MCF 10A (cell line): ENCODE measurements at regions not wholly inside any gene's neighbourhood (a gene's known extent, or its start where the extent isn't known, plus 50 kb on each side); places are given as distances from the start of the nearest gene placed in this dataset.
A peak's percentile ranks its signal among the peaks of the same experiment; 100 is the strongest.
"Not testable (repeated sequence)": the region's sequence is repeated elsewhere in the genome, so short reads cannot be mapped to it uniquely, and the experiment has no call there.

ENCODE experiments used
- BruUV-seq: library from RNA; stranded (reverse); fragments of 400-500 nt; replicated peaks from 2 replicates; lab custom pipeline; 2021; lab: Mats Ljungman, UMichigan
- CTCF ChIA-PET: fragments of 300-600 bp; sonication (Branson Sonifier 250); formaldehyde crosslinking; extraction: SDS; loops from one replicate; lab custom pipeline; 2021; ENCODE audit warnings: antibody characterized with exemption, inconsistent platforms; lab: Yijun Ruan, JAX
- POLR2A ChIA-PET: fragments of 300-600, 350-650 bp; sonication (Branson Sonifier 250); formaldehyde crosslinking; extraction: SDS; loops from one replicate; lab custom pipeline; 2020; ENCODE audit warnings: antibody characterized with exemption, inconsistent platforms; lab: Yijun Ruan, JAX
- DNase-seq: peaks from one replicate; pipeline ENCODE4 v3.0.0-alpha.2; 2018; ENCODE audit not compliant: unreplicated experiment
- H3K27ac Mint-ChIP-seq: one replicate; pipeline ENCODE4 v1.8.0; 2022; ENCODE audit warnings: mild to moderate bottlenecking, low read depth, mixed read lengths; ENCODE audit not compliant: unreplicated experiment
- H3K27me3 Mint-ChIP-seq: one replicate; pipeline ENCODE4 v1.8.0; 2022; ENCODE audit warnings: mixed read lengths; ENCODE audit not compliant: insufficient read depth, unreplicated experiment
- H3K36me3 Mint-ChIP-seq: one replicate; pipeline ENCODE4 v1.8.0; 2022; ENCODE audit warnings: mild to moderate bottlenecking, moderate library complexity, mixed read lengths; ENCODE audit not compliant: insufficient read depth, unreplicated experiment
- H3K4me1 Mint-ChIP-seq: one replicate; pipeline ENCODE4 v1.8.0; 2022; ENCODE audit warnings: mixed read lengths; ENCODE audit not compliant: insufficient read depth, unreplicated experiment
- H3K4me3 Mint-ChIP-seq: one replicate; pipeline ENCODE4 v1.8.0; 2022; ENCODE audit warnings: mild to moderate bottlenecking, moderate library complexity, mixed read lengths; ENCODE audit not compliant: unreplicated experiment
- H3K9me3 Mint-ChIP-seq: one replicate; pipeline ENCODE4 v1.8.0; 2022; ENCODE audit warnings: mixed read lengths; ENCODE audit not compliant: unreplicated experiment
- CTCF ChIP-seq: fragments of 200-600 bp; IDR thresholded peaks from one replicate; pipeline ENCODE4 v1.8.0; 2022; ENCODE audit warnings: antibody characterized with exemption, mild to moderate bottlenecking; ENCODE audit not compliant: unreplicated experiment
- intact Hi-C: fragments of 100-400 bp; cut with micrococcal nuclease; formaldehyde crosslinking; loops from 2 replicates; pipeline ENCODE4 v1.14.1; 2022

GRCh38 chr14:106228541-106229158, 702.3 kb downstream of the TMEM121 start:
- no TSS peak for BruUV-seq
- TF ChIP-seq CTCF = no peak
- H3K36me3 Mint-ChIP-seq = peaks cover 6% of the 10 kb centered on the region
- intact Hi-C loops = no loop called here
- H3K9me3 Mint-ChIP-seq = no peaks in the 10 kb centered on the region
- H3K4me1 Mint-ChIP-seq = no peaks in the 10 kb centered on the region
- H3K4me3 Mint-ChIP-seq = no peak overlapping the region
- no peak for DNase-seq
- ChIA-PET CTCF (interaction anchor here (0.9 to 2.4 kb wide), 3 partner anchors 8 to 29 kb away, joined by 3 to 9 read pairs (median 4); no protein-coding TSS in a partner anchor), POLR2A (no interaction called here)
- H3K27ac Mint-ChIP-seq = no peak overlapping the region
- peaks cover 71% of the 10 kb centered on the region for H3K27me3 Mint-ChIP-seq

- no peak for DNase-seq
- CTCF ChIA-PET = interaction anchor here (2.4 kb wide), 1 partner anchor 27 kb away, joined by 9 read pairs; no protein-coding TSS in a partner anchor
- peaks cover 6% of the 10 kb centered on the region for H3K36me3 Mint-ChIP-seq
- H3K27me3 Mint-ChIP-seq = peaks cover 67% of the 10 kb centered on the region
- BruUV-seq = no TSS peak
- no peak overlapping the region for H3K27ac Mint-ChIP-seq
- H3K4me3 Mint-ChIP-seq = no peak overlapping the region
- POLR2A ChIA-PET = no interaction called here
- TF ChIP-seq CTCF = no peak
- no peaks in the 10 kb centered on the region for H3K9me3 Mint-ChIP-seq
- H3K4me1 Mint-ChIP-seq = no peaks in the 10 kb centered on the region
- intact Hi-C loops = no loop called here
Observed at GRCh38 chr14:106230071-106230470, 703.7 kb downstream of the TMEM121 start.

- H3K27me3 Mint-ChIP-seq = peaks cover 66% of the 10 kb centered on the region
- intact Hi-C loops, H3K9me3 Mint-ChIP-seq, H3K27ac Mint-ChIP-seq, H3K36me3 Mint-ChIP-seq, POLR2A ChIA-PET, H3K4me1 Mint-ChIP-seq, H3K4me3 Mint-ChIP-seq, CTCF ChIA-PET, BruUV-seq, DNase-seq: not testable (repeated sequence)
Observed at GRCh38 chr14:106233191-106233590, 706.8 kb downstream of the TMEM121 start.

GRCh38 chr14:106234525-106235254, 708.3 kb downstream of the TMEM121 start:
- H3K4me1 Mint-ChIP-seq, H3K36me3 Mint-ChIP-seq, H3K27ac Mint-ChIP-seq, DNase-seq, intact Hi-C loops, H3K9me3 Mint-ChIP-seq, H3K4me3 Mint-ChIP-seq, POLR2A ChIA-PET, BruUV-seq: not testable (repeated sequence)
- peaks cover 76% of the 10 kb centered on the region for H3K27me3 Mint-ChIP-seq
- CTCF ChIA-PET = interaction anchor here (0.6 to 2.2 kb wide), 3 partner anchors 22 to 289 kb away, joined by 3 to 6 read pairs (median 4); no protein-coding TSS in a partner anchor
- peak; percentile 34 for TF ChIP-seq CTCF
